Thyroid gland (tissue), 4 donors: ENCODE measurements at regions not wholly inside any gene's neighbourhood (a gene's known extent, or its start where the extent isn't known, plus 50 kb on each side); places are given as distances from the start of the nearest gene placed in this dataset.
"Not testable (repeated sequence)": the region's sequence is repeated elsewhere in the genome, so short reads cannot be mapped to it uniquely, and the experiment has no call there.

Experiments
- CTCF ChIP-seq, 6 experiments: fragments of 200-600 bp in 3 of 6; fragments of 450-650 bp in 3 of 6; sonication (generic) in 3 of 6; IDR thresholded peaks; one replicate each; pipeline ENCODE4 v1.5.1; 2016 to 2019; ENCODE audit warnings: antibody characterized with exemption in 6 of 6, mild to moderate bottlenecking in 2 of 6, inconsistent platforms in 1 of 6, moderate library complexity in 1 of 6
- POLR2A ChIP-seq, 2 donors: fragments of 450-650 bp; IDR thresholded peaks; one replicate each; pipeline ENCODE4 v1.6.1; 2017; ENCODE audit warnings: antibody characterized with exemption in 2 of 2, mild to moderate bottlenecking in 2 of 2, moderate library complexity in 1 of 2

GRCh38 chr20:47848534-47848933 is 63.3 kb upstream of the SULF2 start:
- TF ChIP-seq CTCF, POLR2A (IDR thresholded peaks at IDR 0.05): not testable (repeated sequence)
